ENCODE measurements at regions not wholly inside any gene's neighbourhood (a gene's known extent, or its start where the extent isn't known, plus 50 kb on each side); places are given as distances from the start of the nearest gene placed in this dataset.

DNA sequence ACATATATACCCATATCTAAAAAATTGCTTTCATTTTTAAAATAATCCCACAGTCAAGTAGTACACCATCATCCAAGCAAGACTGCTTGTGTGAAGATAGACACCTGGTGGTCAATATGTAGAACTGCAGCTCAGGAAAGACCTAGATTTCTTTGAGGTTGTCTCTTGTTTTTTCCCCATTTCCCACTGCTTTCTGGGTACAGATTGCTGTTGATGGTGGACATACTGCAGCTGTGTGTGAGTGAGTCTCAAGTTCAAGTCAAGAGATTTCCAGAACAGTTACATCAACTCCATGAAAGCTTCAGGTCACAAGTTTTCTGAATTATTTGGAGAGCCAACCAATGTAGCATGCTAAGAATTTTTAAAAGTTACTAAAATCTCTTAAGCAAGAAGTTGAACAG lies 306.4 kb downstream of the DUSP10 start:
- Histone ChIP-seq H3K4me2 (no peak overlapping the region), H3K4me3 (ENCODE audit: low read depth in 2 of 2, low read length in 1 of 2) (no peak overlapping the region; a peak in 1 of 4 replicates), H3K36me3 (replicated peaks in 1 of 2; ENCODE audit: control insufficient read depth in 1 of 2, insufficient read depth in 2 of 2, low read length in 1 of 2) (no peaks in the 10 kb centered on the region), H3K9ac (no peak overlapping the region), H3K9me2 (no peaks in the 10 kb centered on the region), H3K27ac (ENCODE audit: low read depth in 2 of 2, low read length in 1 of 2) (peak overlapping the region in 1 of 2 experiments; percentile 16; a peak in 1 of 4 replicates), H4K20me1 (ENCODE audit: insufficient read depth) (no peaks in the 10 kb centered on the region), H3K9me3 (no peaks in the 10 kb centered on the region), H3K27me3 (ENCODE audit: insufficient read depth) (no peaks in the 10 kb centered on the region), H3K79me2 (ENCODE audit: insufficient read depth) (no peaks in the 10 kb centered on the region), H2AFZ (ENCODE audit: low read depth) (0 out of 2 replicates have a peak overlapping the region, but pooled peaks have one; percentile 7), H3F3A (replicated peaks; ENCODE audit: insufficient read depth) (peaks cover 26% of the 10 kb centered on the region), H3K4me1 (ENCODE audit: control insufficient read depth in 1 of 2, insufficient read depth in 2 of 2, low read depth in 1 of 2, low read length in 1 of 2) (peaks cover 12 to 14% of the 10 kb centered on the region in 2 experiments; a peak in 3 of 4 replicates)
- ChIA-PET POLR2A (no interaction called here), CTCF (interaction anchor here (0.6 to 6.6 kb wide), 40 partner anchors 9 to 1155 kb away, joined by 3 to 90 read pairs (median 4); partner anchors contain the start of gene HLX)
- TF ChIP-seq RAD21 (IDR thresholded peaks at IDR 0.05; ENCODE audit: low read length) (peak; percentile 93), EP300 (IDR thresholded peaks at IDR 0.05; ENCODE audit: borderline replicate concordance in 1 of 2, low read depth in 1 of 2, low read length in 1 of 2) (no peak), SMC3 (IDR thresholded peaks at IDR 0.05; ENCODE audit: low read depth, low read length) (peak; percentile 90), CTCF (IDR thresholded peaks at IDR 0.05) (peak; percentile 96)
- peak; percentile 58 for DNase-seq

- Histone ChIP-seq H3K27ac (ENCODE audit: low read depth in 2 of 2, low read length in 1 of 2) (peak overlapping the region in 1 of 2 experiments; percentile 97; a peak in 2 of 4 replicates), H3K4me3 (ENCODE audit: low read depth in 2 of 2, low read length in 1 of 2) (no peak overlapping the region), H3K36me3 (replicated peaks in 1 of 2; ENCODE audit: control insufficient read depth in 1 of 2, insufficient read depth in 2 of 2, low read length in 1 of 2) (no peaks in the 10 kb centered on the region), H3K4me2 (no peak overlapping the region), H3F3A (replicated peaks; ENCODE audit: insufficient read depth) (peaks cover 38% of the 10 kb centered on the region), H3K9me3 (no peaks in the 10 kb centered on the region), H2AFZ (ENCODE audit: low read depth) (no peak overlapping the region), H3K27me3 (ENCODE audit: insufficient read depth) (no peaks in the 10 kb centered on the region), H3K9ac (no peak overlapping the region), H3K4me1 (ENCODE audit: control insufficient read depth in 1 of 2, insufficient read depth in 2 of 2, low read depth in 1 of 2, low read length in 1 of 2) (peaks cover 20 to 25% of the 10 kb centered on the region in 2 experiments; a peak in 3 of 4 replicates), H3K79me2 (ENCODE audit: insufficient read depth) (no peaks in the 10 kb centered on the region), H4K20me1 (ENCODE audit: insufficient read depth) (no peaks in the 10 kb centered on the region), H3K9me2 (no peaks in the 10 kb centered on the region)
- DNase-seq, result no peak
- WGBS (ENCODE audit: low lambda C conversion rate), result 89% methylated on average over 2 of the region's 2 CpGs
- POLR2A ChIA-PET, result no interaction called here
- CTCF ChIA-PET, result no interaction called here
- TF ChIP-seq RCOR1 (IDR thresholded peaks at IDR 0.05; ENCODE audit: low read length), result no peak
- TF ChIP-seq, protein P1, sequence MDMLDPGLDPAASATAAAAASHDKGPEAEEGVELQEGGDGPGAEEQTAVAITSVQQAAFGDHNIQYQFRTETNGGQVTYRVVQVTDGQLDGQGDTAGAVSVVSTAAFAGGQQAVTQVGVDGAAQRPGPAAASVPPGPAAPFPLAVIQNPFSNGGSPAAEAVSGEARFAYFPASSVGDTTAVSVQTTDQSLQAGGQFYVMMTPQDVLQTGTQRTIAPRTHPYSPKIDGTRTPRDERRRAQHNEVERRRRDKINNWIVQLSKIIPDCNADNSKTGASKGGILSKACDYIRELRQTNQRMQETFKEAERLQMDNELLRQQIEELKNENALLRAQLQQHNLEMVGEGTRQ (IDR thresholded peaks at IDR 0.05; ENCODE audit: borderline replicate concordance, low read depth, low read length), result no peak
- TF ChIP-seq, protein P2, sequence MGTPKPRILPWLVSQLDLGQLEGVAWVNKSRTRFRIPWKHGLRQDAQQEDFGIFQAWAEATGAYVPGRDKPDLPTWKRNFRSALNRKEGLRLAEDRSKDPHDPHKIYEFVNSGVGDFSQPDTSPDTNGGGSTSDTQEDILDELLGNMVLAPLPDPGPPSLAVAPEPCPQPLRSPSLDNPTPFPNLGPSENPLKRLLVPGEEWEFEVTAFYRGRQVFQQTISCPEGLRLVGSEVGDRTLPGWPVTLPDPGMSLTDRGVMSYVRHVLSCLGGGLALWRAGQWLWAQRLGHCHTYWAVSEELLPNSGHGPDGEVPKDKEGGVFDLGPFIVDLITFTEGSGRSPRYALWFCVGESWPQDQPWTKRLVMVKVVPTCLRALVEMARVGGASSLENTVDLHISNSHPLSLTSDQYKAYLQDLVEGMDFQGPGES (IDR thresholded peaks at IDR 0.05; ENCODE audit: low read depth, low read length), result no peak
- TF ChIP-seq POLR2AphosphoS5 (IDR thresholded peaks at IDR 0.05; ENCODE audit: low read depth, low read length), result no peak
- no peak for TF ChIP-seq NRF1 (IDR thresholded peaks at IDR 0.05; ENCODE audit: low read depth, low read length)
- no peak for TF ChIP-seq RAD21 (IDR thresholded peaks at IDR 0.05; ENCODE audit: low read length)
- no peak for TF ChIP-seq FOSL2 (IDR thresholded peaks at IDR 0.05; ENCODE audit: borderline replicate concordance, low read depth)
- TF ChIP-seq JUND (IDR thresholded peaks at IDR 0.05), result no peak
- TF ChIP-seq PBX3 (IDR thresholded peaks at IDR 0.05), result no peak
- TF ChIP-seq, protein P3, sequence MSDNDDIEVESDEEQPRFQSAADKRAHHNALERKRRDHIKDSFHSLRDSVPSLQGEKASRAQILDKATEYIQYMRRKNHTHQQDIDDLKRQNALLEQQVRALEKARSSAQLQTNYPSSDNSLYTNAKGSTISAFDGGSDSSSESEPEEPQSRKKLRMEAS (IDR thresholded peaks at IDR 0.05; ENCODE audit: low read depth), result no peak
Observed at GRCh38 chr1:221437171-221437570, 304.7 kb downstream of the DUSP10 start.
